Loucy (cell line): ENCODE measurements at regions not wholly inside any gene's neighbourhood (a gene's known extent, or its start where the extent isn't known, plus 50 kb on each side); places are given as distances from the start of the nearest gene placed in this dataset.

Experiments used
- H2AFZ ChIP-seq: fragments of 200-600 bp; sonication (generic); 2 replicates; pipeline ENCODE4 v1.6.0; 2016; ENCODE audit warnings: antibody characterized with exemption, mild to moderate bottlenecking, low read length, moderate library complexity
- H3F3A ChIP-seq: fragments of 200-600 bp; 2 replicates; pipeline ENCODE4 v1.6.0; 2016; ENCODE audit warnings: antibody characterized with exemption, low read depth, mild to moderate bottlenecking
- H3K27me3 ChIP-seq: fragments of 200-600 bp; sonication (generic); 2 replicates; pipeline ENCODE4 v1.6.1; 2014; ENCODE audit warnings: low read length, mild to moderate bottlenecking; ENCODE audit not compliant: insufficient read depth, poor library complexity, severe bottlenecking
- H3K36me3 ChIP-seq: fragments of 200-600 bp; sonication (generic); 2 replicates; pipeline ENCODE4 v1.6.1; 2016; ENCODE audit warnings: low read length; ENCODE audit not compliant: insufficient read depth
- H3K4me1 ChIP-seq: fragments of 200-600 bp; sonication (generic); 2 replicates; pipeline ENCODE4 v1.5.1; 2014; ENCODE audit warnings: low read length, mild to moderate bottlenecking; ENCODE audit not compliant: insufficient read depth, poor library complexity, severe bottlenecking
- H3K4me2 ChIP-seq: fragments of 200-600 bp; sonication (generic); 2 replicates; pipeline ENCODE4 v1.6.0; 2014; ENCODE audit warnings: antibody characterized with exemption, low read length, low read depth, mild to moderate bottlenecking; ENCODE audit not compliant: poor library complexity, severe bottlenecking
- H3K4me3 ChIP-seq: fragments of 200-600 bp; sonication (generic); 2 replicates; pipeline ENCODE4 v1.5.1; 2014; ENCODE audit warnings: low read length, mild to moderate bottlenecking, mixed read lengths; ENCODE audit not compliant: poor library complexity, severe bottlenecking
- H3K79me2 ChIP-seq: fragments of 200-600 bp; sonication (generic); 2 replicates; pipeline ENCODE4 v1.6.1; 2014; ENCODE audit warnings: low read length; ENCODE audit not compliant: insufficient read depth
- H3K9ac ChIP-seq: fragments of 200-600 bp; sonication (generic); 2 replicates; pipeline ENCODE4 v1.6.0; 2014; ENCODE audit warnings: mild to moderate bottlenecking, low read depth, low read length, moderate library complexity; ENCODE audit not compliant: poor library complexity, severe bottlenecking
- H3K9me2 ChIP-seq: fragments of 200-600 bp; sonication (generic); replicated peaks from 2 replicates; pipeline ENCODE4 v1.6.1; 2016; ENCODE audit warnings: low read depth, low read length, mixed read lengths
- H3K9me3 ChIP-seq: fragments of 200-600 bp; sonication (generic); 2 replicates; pipeline ENCODE4 v1.6.1; 2014; ENCODE audit warnings: mild to moderate bottlenecking, antibody characterized with exemption, low read length, low read depth; ENCODE audit not compliant: insufficient read depth
- H4K20me1 ChIP-seq: fragments of 200-600 bp; sonication (generic); 2 replicates; pipeline ENCODE4 v1.6.0; 2014; ENCODE audit warnings: antibody characterized with exemption, low read length, mild to moderate bottlenecking; ENCODE audit not compliant: insufficient read depth, poor library complexity, severe bottlenecking
- EZH2phosphoT487 ChIP-seq: fragments of 200-600 bp; IDR thresholded peaks from 2 replicates; pipeline ENCODE4 v1.6.1; 2018; ENCODE audit warnings: antibody characterized with exemption, mild to moderate bottlenecking, moderate library complexity, borderline replicate concordance
- TF ChIP-seq, protein P1 (sequence below): fragments of 200-600 bp; sonication (generic); conservative IDR thresholded peaks from 2 replicates; pipeline ENCODE4 v1.5.1; 2014; ENCODE audit warnings: mild to moderate bottlenecking, antibody characterized with exemption, low read length

DNA sequence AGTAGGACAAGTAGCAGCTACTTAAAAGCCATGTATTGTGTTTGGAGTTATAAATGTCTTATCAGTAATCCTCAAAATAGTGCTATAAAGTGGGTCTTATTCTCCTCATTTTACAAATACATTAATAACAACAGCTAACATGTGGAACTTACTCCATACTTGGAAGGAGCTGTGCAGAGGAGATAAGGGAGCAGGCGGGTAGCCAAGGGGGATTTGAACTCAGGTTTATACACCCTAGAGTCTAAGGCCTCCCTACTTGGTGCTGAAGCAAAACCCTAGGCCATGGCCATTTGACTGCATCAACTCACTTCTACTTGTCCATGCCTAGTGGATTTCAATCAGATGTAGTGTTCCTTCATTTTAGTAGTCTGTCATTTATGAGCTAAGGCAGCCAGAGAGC is 72.1 kb downstream of the LMO4 start:
- no peak overlapping the region for H2AFZ ChIP-seq
- no peak overlapping the region for H3K9ac ChIP-seq
- H3K9me3 ChIP-seq, result no peaks in the 10 kb centered on the region
- H3K4me3 ChIP-seq, result no peak overlapping the region
- H3K27me3 ChIP-seq, result no peaks in the 10 kb centered on the region
- no peaks in the 10 kb centered on the region for H3F3A ChIP-seq
- no peak for TF ChIP-seq EZH2phosphoT487
- TF ChIP-seq, protein P1, sequence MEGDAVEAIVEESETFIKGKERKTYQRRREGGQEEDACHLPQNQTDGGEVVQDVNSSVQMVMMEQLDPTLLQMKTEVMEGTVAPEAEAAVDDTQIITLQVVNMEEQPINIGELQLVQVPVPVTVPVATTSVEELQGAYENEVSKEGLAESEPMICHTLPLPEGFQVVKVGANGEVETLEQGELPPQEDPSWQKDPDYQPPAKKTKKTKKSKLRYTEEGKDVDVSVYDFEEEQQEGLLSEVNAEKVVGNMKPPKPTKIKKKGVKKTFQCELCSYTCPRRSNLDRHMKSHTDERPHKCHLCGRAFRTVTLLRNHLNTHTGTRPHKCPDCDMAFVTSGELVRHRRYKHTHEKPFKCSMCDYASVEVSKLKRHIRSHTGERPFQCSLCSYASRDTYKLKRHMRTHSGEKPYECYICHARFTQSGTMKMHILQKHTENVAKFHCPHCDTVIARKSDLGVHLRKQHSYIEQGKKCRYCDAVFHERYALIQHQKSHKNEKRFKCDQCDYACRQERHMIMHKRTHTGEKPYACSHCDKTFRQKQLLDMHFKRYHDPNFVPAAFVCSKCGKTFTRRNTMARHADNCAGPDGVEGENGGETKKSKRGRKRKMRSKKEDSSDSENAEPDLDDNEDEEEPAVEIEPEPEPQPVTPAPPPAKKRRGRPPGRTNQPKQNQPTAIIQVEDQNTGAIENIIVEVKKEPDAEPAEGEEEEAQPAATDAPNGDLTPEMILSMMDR, result no peak
- H4K20me1 ChIP-seq, result no peaks in the 10 kb centered on the region
- no peaks in the 10 kb centered on the region for H3K79me2 ChIP-seq
- H3K4me2 ChIP-seq, result no peak overlapping the region
- peaks cover 12% of the 10 kb centered on the region for H3K4me1 ChIP-seq
- H3K9me2 ChIP-seq, result no peaks in the 10 kb centered on the region
- H3K36me3 ChIP-seq, result no peaks in the 10 kb centered on the region

DNA sequence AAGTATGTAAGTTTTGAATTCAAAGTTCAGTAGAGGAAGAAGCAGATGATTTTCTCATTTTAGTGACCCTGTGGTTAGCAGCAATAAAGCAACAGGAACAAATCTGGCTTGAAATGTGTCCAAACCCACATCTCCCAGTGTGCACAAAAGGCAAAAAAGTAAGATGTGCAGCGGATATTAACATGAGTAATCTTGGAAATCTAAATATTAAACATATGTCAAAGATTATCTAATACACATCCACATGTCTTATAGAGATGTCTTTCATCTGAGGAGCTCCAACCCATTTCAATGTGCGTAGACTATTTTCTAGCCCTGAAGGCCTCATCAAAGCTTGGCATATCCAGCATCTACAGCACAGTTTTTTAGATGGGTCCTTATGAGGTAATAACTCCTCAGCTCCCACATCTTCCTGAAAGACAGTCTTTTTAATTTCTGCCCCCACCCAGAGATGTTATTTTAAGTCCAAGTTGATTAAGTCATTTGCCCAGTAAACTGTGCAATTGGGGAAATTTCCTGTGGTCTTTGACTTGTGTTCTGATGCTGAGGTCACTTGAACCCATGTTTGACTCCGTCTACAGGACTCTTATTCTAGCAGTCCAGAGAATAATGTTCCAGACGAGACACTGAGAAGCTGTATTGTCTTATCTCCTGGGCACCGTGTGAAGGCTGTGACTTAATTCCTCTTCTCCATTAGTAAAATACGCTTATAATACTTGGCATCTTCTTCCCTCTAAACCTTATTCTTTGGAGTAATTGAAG is 73.7 kb downstream of the LMO4 start:
- Histone ChIP-seq H3K9me3 (no peaks in the 10 kb centered on the region), H2AFZ (no peak overlapping the region), H3K4me3 (no peak overlapping the region), H3K36me3 (no peaks in the 10 kb centered on the region), H3K4me2 (no peak overlapping the region), H3K79me2 (no peaks in the 10 kb centered on the region), H3K9me2 (no peaks in the 10 kb centered on the region), H3F3A (no peaks in the 10 kb centered on the region), H3K4me1 (peaks cover 12% of the 10 kb centered on the region), H4K20me1 (no peaks in the 10 kb centered on the region), H3K27me3 (no peaks in the 10 kb centered on the region), H3K9ac (no peak overlapping the region)
- no peak for TF ChIP-seq EZH2phosphoT487
- TF ChIP-seq, protein P1, result no peak

DNA sequence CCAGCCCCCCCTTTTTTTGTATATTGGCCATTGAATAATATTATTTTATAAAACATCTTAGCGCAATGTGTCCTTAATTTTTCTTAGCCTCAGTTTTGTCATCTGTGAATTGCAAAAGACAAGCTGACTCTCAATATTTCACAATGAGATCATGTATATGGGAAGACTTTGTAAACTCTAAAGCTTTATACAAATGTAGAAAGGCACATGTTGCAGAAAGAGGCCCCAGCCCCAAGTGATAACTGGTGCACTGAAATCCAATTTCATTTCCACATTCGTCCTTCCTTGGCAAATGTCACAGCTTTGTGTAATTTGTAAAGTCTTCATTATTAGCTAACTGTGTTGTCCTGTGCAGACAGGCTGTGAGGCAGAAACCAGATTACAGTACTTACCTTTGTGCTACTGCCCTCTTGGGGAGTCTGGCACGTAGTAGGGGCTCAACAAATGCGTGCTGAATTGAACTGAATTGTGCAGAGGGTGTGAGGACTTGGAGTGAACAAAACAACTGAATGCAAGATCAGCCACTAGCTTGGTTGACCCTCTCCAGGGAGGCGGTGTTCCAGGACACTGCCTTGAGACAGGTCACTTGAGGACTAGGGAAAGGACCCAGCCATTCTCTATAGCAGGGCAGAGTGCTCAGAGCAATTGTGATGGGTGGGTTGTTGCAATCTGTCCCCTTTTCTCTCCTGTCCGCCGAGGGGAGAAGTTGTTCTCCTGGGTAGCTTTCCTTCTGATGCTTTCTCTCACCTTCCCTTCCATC is 74.6 kb downstream of the LMO4 start:
- H4K20me1 ChIP-seq, result no peaks in the 10 kb centered on the region
- H3K9ac ChIP-seq, result no peak overlapping the region
- peaks cover 12% of the 10 kb centered on the region for H3K4me1 ChIP-seq
- H3K79me2 ChIP-seq, result no peaks in the 10 kb centered on the region
- H3K9me2 ChIP-seq, result no peaks in the 10 kb centered on the region
- no peak overlapping the region for H3K4me2 ChIP-seq
- H3F3A ChIP-seq, result no peaks in the 10 kb centered on the region
- no peaks in the 10 kb centered on the region for H3K9me3 ChIP-seq
- H3K27me3 ChIP-seq, result no peaks in the 10 kb centered on the region
- no peak for TF ChIP-seq EZH2phosphoT487
- TF ChIP-seq, protein P1, result no peak
- H3K4me3 ChIP-seq, result no peak overlapping the region
- H2AFZ ChIP-seq, result no peak overlapping the region
- H3K36me3 ChIP-seq, result no peaks in the 10 kb centered on the region
